ENCODE measurements at regions not wholly inside any gene's neighbourhood (a gene's known extent, or its start where the extent isn't known, plus 50 kb on each side); places are given as distances from the start of the nearest gene placed in this dataset.

GRCh38 chr11:18865951-18866350 is 73.3 kb downstream of the MRGPRX1 start:
- TF ChIP-seq NFYB (CRISPR knock-in tag; conservative IDR thresholded peaks at IDR 0.05; ENCODE audit: low read depth) (no peak), CTCF (IDR thresholded peaks at IDR 0.05) (no peak), E2F4 (CRISPR knock-in tag; IDR thresholded peaks at IDR 0.05; ENCODE audit: borderline replicate concordance, low read depth) (no peak), MAX (CRISPR knock-in tag; IDR thresholded peaks at IDR 0.05) (no peak), TEAD4 (CRISPR knock-in tag; IDR thresholded peaks at IDR 0.05) (no peak), ATF1 (CRISPR knock-in tag; IDR thresholded peaks at IDR 0.05) (no peak), ETV6 (CRISPR knock-in tag; IDR thresholded peaks at IDR 0.05) (no peak), FOXP4 (CRISPR knock-in tag; IDR thresholded peaks at IDR 0.05) (no peak), NFE2L1 (CRISPR knock-in tag; IDR thresholded peaks at IDR 0.05) (no peak)

All from WTC11 (cell line).